Stomach (tissue), 8 donors: ENCODE measurements at regions not wholly inside any gene's neighbourhood (a gene's known extent, or its start where the extent isn't known, plus 50 kb on each side); places are given as distances from the start of the nearest gene placed in this dataset.

Experiments
- DNase-seq, 2 donors: peaks; one replicate each; pipeline versions ENCODE4 v3.0.0 to v3.0.0-alpha.2; 2013 to 2019
- H3K27ac ChIP-seq, 5 donors: fragments of 200-600 bp in 4 of 5; sonication (generic) in 4 of 5; one replicate each; pipeline ENCODE4 v1.5.1; 2013 to 2019; ENCODE audit warnings: mild to moderate bottlenecking in 1 of 5, moderate library complexity in 1 of 5
- H3K27me3 ChIP-seq, 3 donors: fragments of 200-600 bp; sonication (generic); one replicate each; pipeline ENCODE4 v1.5.1; 2017 to 2019; ENCODE audit warnings: mixed run types in 1 of 3
- H3K36me3 ChIP-seq, 4 donors: fragments of 200-600 bp; sonication (generic); 1 replicate in 3 of 4; 2 replicates in 1 of 4; pipeline ENCODE4 v1.5.1; 2016 to 2019
- H3K4me1 ChIP-seq, 4 donors: fragments of 200-600 bp; sonication (generic); one replicate each; pipeline ENCODE4 v1.5.1; 2016 to 2019
- H3K4me3 ChIP-seq, 4 donors: fragments of 200-600 bp; sonication (generic) in 3 of 4; one replicate each; pipeline ENCODE4 v1.5.1; 2016 to 2019; ENCODE audit warnings: mild to moderate bottlenecking in 1 of 4
- H3K9me3 ChIP-seq, 4 donors: fragments of 200-600 bp; sonication (generic); one replicate each; pipeline ENCODE4 v1.5.1; 2016 to 2019
- CTCF ChIP-seq, 7 experiments: fragments of 450-650 bp in 4 of 7; fragments of 200-600 bp in 3 of 7; sonication (generic) in 3 of 7; IDR thresholded peaks; one replicate each; pipeline ENCODE4 v1.5.1; 2016 to 2019; ENCODE audit warnings: antibody characterized with exemption in 7 of 7, control low read depth in 2 of 7, mild to moderate bottlenecking in 1 of 7
- EP300 ChIP-seq: sonication (generic); formaldehyde crosslinking; IDR thresholded peaks from one replicate; pipeline ENCODE4 v1.6.1; 2017; ENCODE audit warnings: antibody characterized with exemption
- POLR2A ChIP-seq, 4 donors: fragments of 450-650 bp; IDR thresholded peaks; one replicate each; pipeline ENCODE4 v1.6.1; 2016; ENCODE audit warnings: antibody characterized with exemption in 4 of 4, control low read depth in 2 of 4, mild to moderate bottlenecking in 1 of 4, moderate library complexity in 1 of 4
- POLR2AphosphoS5 ChIP-seq, 3 donors: sonication (generic); formaldehyde crosslinking; IDR thresholded peaks; one replicate each; pipeline ENCODE4 v1.6.1; 2016; ENCODE audit warnings: antibody characterized with exemption in 3 of 3
- WGBS, 5 donors: extraction: QIAGEN DNeasy Blood & Tissue Kit in 3 of 5; methylation state at CpG; one replicate each; pipeline versions ENCODE4 v1.1.5 to v1.1.7; 2013 to 2018; 5-methylcytosine and 5-hydroxymethylcytosine counted together
- intact Hi-C: fragments of 100-400 bp; cut with DNase I; formaldehyde crosslinking; loops from one replicate; pipeline ENCODE4 v1.15.1; 2023; ENCODE audit warnings: low total_unique reads
- donor health status: healthy with polysubstance abuse.
- donor health status: Bipolar disorder and iron deficiency.
- donor health status: healthy.

- no peak overlapping the region for H3K4me3 ChIP-seq
- H3K9me3 ChIP-seq = peaks cover 0 to 6% (median under 1%) of the 10 kb centered on the region in 4 donors
- DNase-seq = no peak
- H3K27ac ChIP-seq = no peak overlapping the region
- intact Hi-C loops = no loop called here
- 82 to 87% (median 87%) methylated on average over 7 to 15 of the region's 15 CpGs for WGBS, 5 donors
- no peaks in the 10 kb centered on the region for H3K36me3 ChIP-seq
- H3K4me1 ChIP-seq = peaks cover 0 to 3% (median 0%) of the 10 kb centered on the region in 4 donors
- H3K27me3 ChIP-seq = no peaks in the 10 kb centered on the region
- TF ChIP-seq POLR2A (IDR thresholded peaks at IDR 0.05) = no peak
- no peak for TF ChIP-seq EP300
- TF ChIP-seq POLR2AphosphoS5 (IDR thresholded peaks at IDR 0.05) = no peak
- no peak for TF ChIP-seq CTCF (IDR thresholded peaks at IDR 0.05)
Measured at GRCh38 chr2:128486640-128487375, 168.1 kb upstream of the HS6ST1 start.

- WGBS, 5 donors = 61 to 76% (median 68%) methylated on average over 3 of the region's 3 CpGs
- Histone ChIP-seq H3K36me3 (no peaks in the 10 kb centered on the region), H3K27ac (no peak overlapping the region), H3K9me3 (peaks cover 0 to 9% (median 7%) of the 10 kb centered on the region in 4 donors), H3K4me3 (no peak overlapping the region), H3K27me3 (peaks cover 0 to 3% (median 0%) of the 10 kb centered on the region in 3 donors), H3K4me1 (peaks cover 0 to 3% (median 0%) of the 10 kb centered on the region in 4 donors)
- no peak for TF ChIP-seq CTCF (IDR thresholded peaks at IDR 0.05)
- no peak for TF ChIP-seq EP300
- no peak for TF ChIP-seq POLR2A (IDR thresholded peaks at IDR 0.05)
- no peak for TF ChIP-seq POLR2AphosphoS5 (IDR thresholded peaks at IDR 0.05)
- DNase-seq = peak in 1 of 2 donors; percentile 3
- intact Hi-C loops = no loop called here
Measured at GRCh38 chr2:128487650-128488387, 169.2 kb upstream of the HS6ST1 start.

GRCh38 chr2:128488434-128488833, 169.8 kb upstream of the HS6ST1 start:
- TF ChIP-seq EP300 = no peak
- no peak for TF ChIP-seq POLR2A (IDR thresholded peaks at IDR 0.05)
- TF ChIP-seq POLR2AphosphoS5 (IDR thresholded peaks at IDR 0.05) = no peak
- no peak for TF ChIP-seq CTCF (IDR thresholded peaks at IDR 0.05)
- no peak for DNase-seq
- H3K9me3 ChIP-seq = peaks cover 0 to 10% (median 8%) of the 10 kb centered on the region in 4 donors
- peaks cover 0 to 9% (median 1%) of the 10 kb centered on the region in 3 donors for H3K27me3 ChIP-seq
- no peak overlapping the region for H3K27ac ChIP-seq
- H3K4me3 ChIP-seq = no peak overlapping the region
- intact Hi-C loops = no loop called here
- WGBS, 5 donors = 74 to 81% (median 75%) methylated on average over 2 of the region's 2 CpGs
- no peaks in the 10 kb centered on the region for H3K36me3 ChIP-seq
- H3K4me1 ChIP-seq = peaks cover 0 to 4% (median 2%) of the 10 kb centered on the region in 4 donors

- H3K4me1 ChIP-seq = peaks cover 0 to 17% (median 8%) of the 10 kb centered on the region in 4 donors
- H3K9me3 ChIP-seq = peaks cover 0 to 9% (median 7%) of the 10 kb centered on the region in 4 donors
- DNase-seq = peak in 1 of 2 donors; percentile 25
- TF ChIP-seq CTCF (IDR thresholded peaks at IDR 0.05) = no peak
- TF ChIP-seq EP300 = no peak
- TF ChIP-seq POLR2AphosphoS5 (IDR thresholded peaks at IDR 0.05) = no peak
- TF ChIP-seq POLR2A (IDR thresholded peaks at IDR 0.05) = no peak
- intact Hi-C loops = no loop called here
- no peaks in the 10 kb centered on the region for H3K36me3 ChIP-seq
- H3K27ac ChIP-seq = no peak overlapping the region
- no peak overlapping the region for H3K4me3 ChIP-seq
- H3K27me3 ChIP-seq = peaks cover 0 to 13% (median 4%) of the 10 kb centered on the region in 3 donors
- WGBS, 5 donors = 28 to 40% (median 34%) methylated on average over 9 of the region's 9 CpGs
Measured at GRCh38 chr2:128489526-128490273, 171.0 kb upstream of the HS6ST1 start.
